GM18520 (cell line): ENCODE measurements at regions not wholly inside any gene's neighbourhood (a gene's known extent, or its start where the extent isn't known, plus 50 kb on each side); places are given as distances from the start of the nearest gene placed in this dataset.

ENCODE experiments used
- ATAC-seq: cut with Tn5 transposase; IDR thresholded peaks from one replicate; pipeline ENCODE4 v1.9.1; 2021; ENCODE audit not compliant: unreplicated experiment

GRCh38 chr17:77001487-77001886 is 133.3 kb downstream of the MGAT5B start:
- no peak for ATAC-seq

- no peak for ATAC-seq
Measured at GRCh38 chr17:77002103-77003045, 134.2 kb downstream of the MGAT5B start.

- no peak for ATAC-seq
Measured at GRCh38 chr17:77003699-77004098, 135.5 kb downstream of the MGAT5B start.

GRCh38 chr17:77006971-77007649 is 133.7 kb upstream of the SEC14L1 start:
- no peak for ATAC-seq

GRCh38 chr17:77009877-77010276 is 130.9 kb upstream of the SEC14L1 start:
- no peak for ATAC-seq

- ATAC-seq = no peak
Measured at GRCh38 chr17:77010667-77011066, 130.1 kb upstream of the SEC14L1 start.

GRCh38 chr17:77011173-77012011 is 129.4 kb upstream of the SEC14L1 start:
- no peak for ATAC-seq

- ATAC-seq = no peak
Measured at GRCh38 chr17:77018504-77018903, 122.3 kb upstream of the SEC14L1 start.

GRCh38 chr17:77019893-77020379 is 120.8 kb upstream of the SEC14L1 start:
- no peak for ATAC-seq

GRCh38 chr17:77020973-77021372 is 119.8 kb upstream of the SEC14L1 start:
- no peak for ATAC-seq

- no peak for ATAC-seq
Measured at GRCh38 chr17:77022766-77023165, 118.0 kb upstream of the SEC14L1 start.

GRCh38 chr17:77025781-77026180 is 115.0 kb upstream of the SEC14L1 start:
- no peak for ATAC-seq

- ATAC-seq = no peak
Measured at GRCh38 chr17:77027271-77027889, 113.4 kb upstream of the SEC14L1 start.

GRCh38 chr17:77028900-77029299 is 111.9 kb upstream of the SEC14L1 start:
- no peak for ATAC-seq

- no peak for ATAC-seq
Measured at GRCh38 chr17:77032929-77033328, 107.8 kb upstream of the SEC14L1 start.

GRCh38 chr17:77033892-77034404 is 106.8 kb upstream of the SEC14L1 start:
- ATAC-seq = no peak

- ATAC-seq = no peak
Measured at GRCh38 chr17:77034677-77035424, 105.9 kb upstream of the SEC14L1 start.

GRCh38 chr17:77035526-77035925 is 105.2 kb upstream of the SEC14L1 start:
- no peak for ATAC-seq

- no peak for ATAC-seq
Measured at GRCh38 chr17:77036136-77036840, 104.5 kb upstream of the SEC14L1 start.
